ENCODE measurements at regions not wholly inside any gene's neighbourhood (a gene's known extent, or its start where the extent isn't known, plus 50 kb on each side); places are given as distances from the start of the nearest gene placed in this dataset.

GRCh38 chr3:76097589-76097969, 312.2 kb upstream of the ZNF717 start:
- Histone ChIP-seq H2AFZ (ENCODE audit: insufficient read depth, low read depth, low read length, poor library complexity, severe bottlenecking) (no peak overlapping the region), H3K79me2 (ENCODE audit: insufficient read depth, low read length) (no peaks in the 10 kb centered on the region), H3K36me3 (replicated peaks in 1 of 2; ENCODE audit: control insufficient read depth in 1 of 2, insufficient read depth in 2 of 2, low read length in 2 of 2) (no peaks in the 10 kb centered on the region), H4K20me1 (ENCODE audit: insufficient read depth, low read length) (no peaks in the 10 kb centered on the region), H3K27me3 (ENCODE audit: control insufficient read depth in 2 of 2, insufficient read depth in 2 of 2, low read length in 2 of 2) (no peaks in the 10 kb centered on the region), H3K9me3 (replicated peaks in 1 of 2; ENCODE audit: control insufficient read depth in 1 of 2, insufficient read depth in 1 of 2, low read length in 2 of 2) (no peaks in the 10 kb centered on the region), H3K9ac (ENCODE audit: insufficient read depth, low read length, poor library complexity, severe bottlenecking) (no peak overlapping the region), H3K4me2 (replicated peaks; ENCODE audit: extremely low read depth, low read length, poor library complexity, severe bottlenecking) (no peak overlapping the region), H3K4me3 (replicated peaks in 1 of 3; ENCODE audit: low read depth in 2 of 3, low read length in 3 of 3) (no peak overlapping the region), H3K4me1 (ENCODE audit: control insufficient read depth in 1 of 2, insufficient read depth in 2 of 2, low read length in 2 of 2) (no peaks in the 10 kb centered on the region), H3K27ac (ENCODE audit: low read depth in 1 of 2, low read length in 2 of 2) (no peak overlapping the region)
- H3K27ac Mint-ChIP-seq: no peak overlapping the region
- intact Hi-C loops (cut with micrococcal nuclease): no loop called here
- no peaks in the 10 kb centered on the region for H3K27me3 Mint-ChIP-seq (ENCODE audit: low read depth in 3 of 3)
- no peaks in the 10 kb centered on the region for H3K4me1 Mint-ChIP-seq
- TF ChIP-seq CTCF (IDR thresholded peaks at IDR 0.05): no peak
- peaks cover 0 to 1% (median 0%) of the 10 kb centered on the region in 7 donors for H3K9me3 Mint-ChIP-seq
- no CpG with 5 or more reads among the region's 3 CpGs for WGBS (ENCODE audit: insufficient coverage)
- H3K36me3 Mint-ChIP-seq: no peaks in the 10 kb centered on the region
- no peak for DNase-seq
- no peak overlapping the region for H3K4me3 Mint-ChIP-seq

GRCh38 chr3:76099956-76100355, 314.6 kb upstream of the ZNF717 start:
- Histone ChIP-seq H4K20me1 (ENCODE audit: insufficient read depth, low read length) (no peaks in the 10 kb centered on the region), H3K36me3 (replicated peaks in 1 of 2; ENCODE audit: control insufficient read depth in 1 of 2, insufficient read depth in 2 of 2, low read length in 2 of 2) (no peaks in the 10 kb centered on the region), H3K27ac (ENCODE audit: low read depth in 1 of 2, low read length in 2 of 2) (no peak overlapping the region), H3K4me2 (replicated peaks; ENCODE audit: extremely low read depth, low read length, poor library complexity, severe bottlenecking) (no peak overlapping the region), H3K9me3 (replicated peaks in 1 of 2; ENCODE audit: control insufficient read depth in 1 of 2, insufficient read depth in 1 of 2, low read length in 2 of 2) (no peaks in the 10 kb centered on the region), H3K79me2 (ENCODE audit: insufficient read depth, low read length) (no peaks in the 10 kb centered on the region), H3K9ac (ENCODE audit: insufficient read depth, low read length, poor library complexity, severe bottlenecking) (no peak overlapping the region), H2AFZ (ENCODE audit: insufficient read depth, low read depth, low read length, poor library complexity, severe bottlenecking) (no peak overlapping the region), H3K4me1 (ENCODE audit: control insufficient read depth in 1 of 2, insufficient read depth in 2 of 2, low read length in 2 of 2) (no peaks in the 10 kb centered on the region), H3K27me3 (ENCODE audit: control insufficient read depth in 2 of 2, insufficient read depth in 2 of 2, low read length in 2 of 2) (no peaks in the 10 kb centered on the region), H3K4me3 (replicated peaks in 1 of 3; ENCODE audit: low read depth in 2 of 3, low read length in 3 of 3) (no peak overlapping the region)
- intact Hi-C loops (cut with micrococcal nuclease): no loop called here
- Mint-ChIP-seq H3K4me3 (no peak overlapping the region), H3K36me3 (no peaks in the 10 kb centered on the region), H3K9me3 (peaks cover 0 to 1% (median 0%) of the 10 kb centered on the region in 7 donors), H3K27ac (no peak overlapping the region), H3K4me1 (no peaks in the 10 kb centered on the region), H3K27me3 (ENCODE audit: low read depth in 3 of 3) (no peaks in the 10 kb centered on the region)
- no peak for TF ChIP-seq CTCF (IDR thresholded peaks at IDR 0.05)
- WGBS (ENCODE audit: insufficient coverage): 100% methylated on average over 2 of the region's 4 CpGs
- DNase-seq: no peak
